Neutrophil (primary cell): ENCODE measurements at regions not wholly inside any gene's neighbourhood (a gene's known extent, or its start where the extent isn't known, plus 50 kb on each side); places are given as distances from the start of the nearest gene placed in this dataset.

Experiments used
- H3K27ac ChIP-seq: fragments of 200-600 bp; sonication (generic); 2 replicates; pipeline ENCODE4 v1.5.1; 2016; ENCODE audit warnings: mild to moderate bottlenecking, moderate library complexity
- H3K27me3 ChIP-seq: fragments of 200-600 bp; sonication (generic); 2 replicates; pipeline ENCODE4 v1.6.0; 2016; ENCODE audit warnings: mild to moderate bottlenecking
- H3K36me3 ChIP-seq: fragments of 200-600 bp; sonication (generic); 2 replicates; pipeline ENCODE4 v1.5.1; 2017
- H3K4me1 ChIP-seq, 2 experiments: fragments of 200-600 bp in 1 of 2; sonication (generic) in 1 of 2; 1 replicate in 1 of 2; 2 replicates in 1 of 2; pipeline versions ENCODE4 v1.5.1 to v1.6.1; 2013 to 2016; ENCODE audit warnings: low read depth in 1 of 2, low read length in 1 of 2, mild to moderate bottlenecking in 1 of 2, moderate library complexity in 1 of 2; ENCODE audit not compliant: control insufficient read depth in 1 of 2, insufficient read depth in 1 of 2
- H3K4me3 ChIP-seq, 2 experiments: fragments of 200-600 bp in 1 of 2; sonication (generic) in 1 of 2; 1 replicate in 1 of 2; 2 replicates in 1 of 2; pipeline ENCODE4 v1.5.1; 2013 to 2016; ENCODE audit warnings: low read depth in 1 of 2, low read length in 1 of 2, mild to moderate bottlenecking in 1 of 2, moderate library complexity in 1 of 2
- H3K9me3 ChIP-seq: fragments of 200-600 bp; sonication (generic); 2 replicates; pipeline ENCODE4 v1.5.1; 2016
- TF ChIP-seq, protein P1 (sequence below): fragments of 200-600 bp; sonication (generic); IDR thresholded peaks from 2 replicates; pipeline ENCODE4 v1.5.1; 2016; ENCODE audit warnings: antibody characterized with exemption

DNA sequence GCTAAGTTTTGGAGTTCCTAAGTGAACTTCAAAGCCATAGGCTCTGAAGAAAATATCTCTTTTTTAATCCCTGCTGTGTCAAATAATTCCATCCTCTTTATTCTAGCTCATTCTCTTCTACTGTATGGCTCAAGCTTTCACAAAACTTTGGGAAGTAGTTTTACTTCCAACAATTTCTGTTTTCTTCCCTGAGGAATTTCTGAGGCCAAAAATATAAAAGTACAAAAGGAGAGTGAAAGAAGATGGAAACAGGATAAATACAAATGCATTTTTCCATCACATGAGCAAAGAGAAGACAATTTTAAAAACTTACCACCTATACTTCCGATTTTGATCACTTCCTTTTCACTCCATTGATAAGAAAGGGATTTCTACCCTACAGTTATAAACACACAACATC lies 585.7 kb upstream of the DAB2 start:
- Histone ChIP-seq H3K4me3 (no peak overlapping the region), H3K27ac (no peak overlapping the region), H3K9me3 (peaks cover 3% of the 10 kb centered on the region), H3K4me1 (no peaks in the 10 kb centered on the region), H3K36me3 (no peaks in the 10 kb centered on the region), H3K27me3 (no peaks in the 10 kb centered on the region)
- TF ChIP-seq, protein P1, sequence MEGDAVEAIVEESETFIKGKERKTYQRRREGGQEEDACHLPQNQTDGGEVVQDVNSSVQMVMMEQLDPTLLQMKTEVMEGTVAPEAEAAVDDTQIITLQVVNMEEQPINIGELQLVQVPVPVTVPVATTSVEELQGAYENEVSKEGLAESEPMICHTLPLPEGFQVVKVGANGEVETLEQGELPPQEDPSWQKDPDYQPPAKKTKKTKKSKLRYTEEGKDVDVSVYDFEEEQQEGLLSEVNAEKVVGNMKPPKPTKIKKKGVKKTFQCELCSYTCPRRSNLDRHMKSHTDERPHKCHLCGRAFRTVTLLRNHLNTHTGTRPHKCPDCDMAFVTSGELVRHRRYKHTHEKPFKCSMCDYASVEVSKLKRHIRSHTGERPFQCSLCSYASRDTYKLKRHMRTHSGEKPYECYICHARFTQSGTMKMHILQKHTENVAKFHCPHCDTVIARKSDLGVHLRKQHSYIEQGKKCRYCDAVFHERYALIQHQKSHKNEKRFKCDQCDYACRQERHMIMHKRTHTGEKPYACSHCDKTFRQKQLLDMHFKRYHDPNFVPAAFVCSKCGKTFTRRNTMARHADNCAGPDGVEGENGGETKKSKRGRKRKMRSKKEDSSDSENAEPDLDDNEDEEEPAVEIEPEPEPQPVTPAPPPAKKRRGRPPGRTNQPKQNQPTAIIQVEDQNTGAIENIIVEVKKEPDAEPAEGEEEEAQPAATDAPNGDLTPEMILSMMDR, result no peak

DNA sequence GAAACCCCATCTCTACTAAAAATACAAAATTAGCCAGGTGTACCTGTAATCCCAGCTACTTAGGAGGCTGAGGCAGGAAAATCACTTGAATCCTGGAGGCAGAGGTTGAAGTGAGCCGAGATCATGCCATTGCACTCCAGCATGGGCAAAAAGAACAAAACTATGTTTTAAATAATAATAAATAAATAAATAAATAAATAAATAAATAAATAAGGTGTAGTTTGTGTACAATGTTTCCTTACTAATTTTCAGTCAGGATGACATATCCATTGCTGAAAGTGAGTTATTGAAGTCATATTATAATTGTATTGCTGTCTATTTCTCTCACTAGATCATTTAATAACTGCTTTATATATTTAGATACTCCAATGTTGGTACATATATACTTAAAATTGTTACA lies 581.5 kb upstream of the DAB2 start:
- TF ChIP-seq, protein P1, result no peak
- Histone ChIP-seq H3K36me3 (no peaks in the 10 kb centered on the region), H3K4me1 (no peaks in the 10 kb centered on the region), H3K4me3 (no peak overlapping the region), H3K27me3 (no peaks in the 10 kb centered on the region), H3K9me3 (peaks cover 3% of the 10 kb centered on the region), H3K27ac (no peak overlapping the region)

DNA sequence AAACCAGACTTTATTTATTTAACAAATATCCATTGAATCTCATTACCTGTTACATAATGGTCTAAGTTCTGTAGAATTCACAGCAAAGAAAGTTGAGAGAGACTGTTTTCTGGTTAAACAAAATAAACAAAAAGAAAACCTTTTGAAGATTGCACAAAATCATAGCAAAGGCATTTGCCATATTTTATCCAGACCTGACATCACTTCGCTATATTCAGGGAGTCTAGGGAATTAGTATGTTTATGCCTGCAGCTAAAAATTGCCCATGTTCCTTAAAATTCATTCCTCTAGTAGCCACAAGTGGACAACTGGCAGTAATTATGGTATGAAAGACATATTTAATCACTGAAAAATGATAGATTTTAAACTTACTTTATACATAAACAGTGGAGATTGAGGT lies 577.0 kb upstream of the DAB2 start:
- Histone ChIP-seq H3K4me3 (no peak overlapping the region), H3K27me3 (no peaks in the 10 kb centered on the region), H3K9me3 (peaks cover 3% of the 10 kb centered on the region), H3K36me3 (no peaks in the 10 kb centered on the region), H3K27ac (no peak overlapping the region), H3K4me1 (no peaks in the 10 kb centered on the region)
- TF ChIP-seq, protein P1, result no peak

DNA sequence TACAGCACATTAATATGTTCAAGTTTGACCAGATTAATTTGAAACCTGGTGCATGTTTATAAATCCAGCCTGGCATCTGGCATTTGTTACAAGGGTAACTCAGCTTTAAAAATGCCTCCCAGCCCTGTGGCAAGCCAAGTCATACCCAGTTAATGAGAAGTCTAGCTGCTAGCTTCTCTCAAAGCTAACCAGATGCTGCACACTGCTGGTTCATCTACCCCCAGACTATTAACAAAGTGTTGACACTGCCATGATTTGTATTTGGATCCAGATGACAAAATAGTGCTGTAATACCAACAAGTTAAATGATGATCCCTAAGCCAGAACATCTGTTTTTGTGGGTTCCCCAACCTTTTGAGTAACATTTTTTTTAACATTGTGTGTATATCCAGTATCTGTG lies 573.7 kb upstream of the DAB2 start:
- no peaks in the 10 kb centered on the region for H3K4me1 ChIP-seq
- H3K27ac ChIP-seq, result no peak overlapping the region
- no peaks in the 10 kb centered on the region for H3K27me3 ChIP-seq
- H3K36me3 ChIP-seq, result no peaks in the 10 kb centered on the region
- no peaks in the 10 kb centered on the region for H3K9me3 ChIP-seq
- TF ChIP-seq, protein P1, result no peak
- no peak overlapping the region for H3K4me3 ChIP-seq

DNA sequence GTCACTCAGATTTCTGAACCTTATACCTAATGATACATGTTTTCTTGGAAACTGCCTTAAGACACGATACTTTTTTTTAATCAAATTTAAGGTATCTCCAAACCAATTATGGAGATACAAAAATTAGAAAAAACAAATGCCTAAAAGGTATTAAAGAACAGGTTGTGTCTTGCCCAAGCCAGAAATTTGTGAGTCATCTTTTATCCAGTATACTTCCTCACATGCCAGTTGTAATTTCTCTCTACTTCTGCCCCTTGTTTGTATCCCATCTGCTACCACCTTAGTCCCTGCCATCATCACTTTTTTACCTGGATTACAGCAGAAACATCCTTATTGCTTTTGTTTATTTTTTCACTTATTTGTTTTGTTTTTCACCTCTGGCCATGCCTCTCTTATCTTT lies 571.2 kb upstream of the DAB2 start:
- Histone ChIP-seq H3K9me3 (no peaks in the 10 kb centered on the region), H3K4me1 (no peaks in the 10 kb centered on the region), H3K4me3 (no peak overlapping the region), H3K27ac (no peak overlapping the region), H3K27me3 (no peaks in the 10 kb centered on the region), H3K36me3 (no peaks in the 10 kb centered on the region)
- TF ChIP-seq, protein P1, result no peak

DNA sequence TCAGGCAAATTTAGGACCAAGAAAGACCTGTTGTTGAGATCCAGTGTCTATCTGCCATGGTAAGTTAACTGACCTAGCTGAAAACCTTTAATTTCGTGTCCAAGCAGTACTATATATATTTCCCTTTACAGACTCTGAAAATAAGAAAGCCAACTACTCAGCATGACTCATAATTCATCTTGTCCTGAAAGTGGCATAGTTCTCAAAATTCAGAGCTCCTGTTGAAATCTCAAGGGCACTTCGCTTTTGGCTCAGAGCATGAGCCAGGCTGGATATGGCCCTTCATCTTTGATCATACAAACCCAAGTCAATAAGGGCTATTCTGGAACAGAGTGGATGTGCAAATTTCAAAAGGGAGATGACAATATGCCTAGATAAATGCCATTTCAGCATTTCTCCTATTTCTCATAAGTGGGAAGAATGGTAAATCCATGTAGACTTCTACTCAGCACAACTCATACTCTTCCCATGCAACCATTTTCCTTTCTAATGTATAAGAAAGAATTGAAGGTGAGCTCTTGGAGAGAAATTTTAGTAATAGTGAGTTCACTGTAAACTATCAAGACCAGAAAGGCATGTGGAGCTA lies 567.9 kb upstream of the DAB2 start:
- Histone ChIP-seq H3K4me3 (no peak overlapping the region), H3K27me3 (no peaks in the 10 kb centered on the region), H3K27ac (no peak overlapping the region), H3K36me3 (no peaks in the 10 kb centered on the region), H3K9me3 (no peaks in the 10 kb centered on the region), H3K4me1 (no peaks in the 10 kb centered on the region)
- TF ChIP-seq, protein P1, result no peak
